K562 (cell line): ENCODE measurements at regions not wholly inside any gene's neighbourhood (a gene's known extent, or its start where the extent isn't known, plus 50 kb on each side); places are given as distances from the start of the nearest gene placed in this dataset.

Experiments
- ATAC-seq: fragments of 200-7000 bp; cut with Tn5 transposase; 3 replicates; pipeline ENCODE4 v1.9.1; 2020; ENCODE audit warnings: moderate library complexity
- BruUV-seq: library from RNA; stranded (reverse); fragments of 400-500 nt; replicated peaks from 2 replicates; lab custom pipeline; 2021; lab: Mats Ljungman, UMichigan
- CTCF ChIA-PET: fragments of 300-600 bp; formaldehyde crosslinking; extraction: SDS; loops from one replicate; lab custom pipeline; 2021; ENCODE audit warnings: low intra/inter-chr PET ratio; lab: Yijun Ruan, JAX
- POLR2A ChIA-PET: fragments of 300-600, 350-650 bp; sonication (Branson Sonifier 250); formaldehyde crosslinking; extraction: SDS; loops from one replicate; lab custom pipeline; 2021; ENCODE audit warnings: antibody characterized with exemption, inconsistent platforms; lab: Yijun Ruan, JAX
- DNase-seq, 4 experiments: peaks; one replicate each; pipeline versions ENCODE4 v3.0.0 to v3.0.0-alpha.2; 2011 to 2018; ENCODE audit warnings: low spot score in 3 of 4, mixed read lengths in 3 of 4; ENCODE audit errors: extremely low read depth in 1 of 4
- FAIRE-seq: peaks from 2 replicates; lab custom pipeline; 2011; peaks lifted over from hg19 to GRCh38; lab: Jason Lieb, UNC
- H2AFZ ChIP-seq: 2 replicates; pipeline ENCODE4 v1.6.0; 2011; ENCODE audit warnings: low read depth, low read length, control low read depth, inconsistent platforms
- H3K27ac ChIP-seq: fragments of 200-600 bp; 3 replicates; pipeline ENCODE4 v1.8.0; 2011; ENCODE audit warnings: low read depth, mild to moderate bottlenecking, control low read depth, inconsistent platforms, low read length, moderate library complexity, mixed read lengths; ENCODE audit errors: extremely low read depth
- H3K27me3 ChIP-seq, 2 experiments: fragments of 300-600 bp in 1 of 2; 2 replicates in 1 of 2; 3 replicates in 1 of 2; pipeline versions ENCODE4 v1.6.0 to v1.8.0; 2011; ENCODE audit warnings: inconsistent platforms in 2 of 2, low read length in 2 of 2, mild to moderate bottlenecking in 1 of 2, mixed read lengths in 1 of 2, moderate library complexity in 1 of 2; ENCODE audit not compliant: control insufficient read depth in 2 of 2, insufficient read depth in 2 of 2
- H3K36me3 ChIP-seq: fragments of 300-600 bp; 3 replicates; pipeline ENCODE4 v1.8.0; 2011; ENCODE audit warnings: mild to moderate bottlenecking, low read length, inconsistent platforms; ENCODE audit not compliant: control insufficient read depth, insufficient read depth
- H3K4me1 ChIP-seq, 2 experiments: fragments of 200-600 bp in 1 of 2; replicated peaks in 1 of 2; 2 replicates in 1 of 2; 3 replicates in 1 of 2; pipeline versions ENCODE4 v1.5.1 to v1.8.0; 2011; ENCODE audit warnings: inconsistent platforms in 2 of 2, low read length in 2 of 2, mild to moderate bottlenecking in 1 of 2, mixed read lengths in 1 of 2, moderate library complexity in 1 of 2; ENCODE audit not compliant: control insufficient read depth in 2 of 2, insufficient read depth in 2 of 2
- H3K4me2 ChIP-seq: 2 replicates; pipeline ENCODE4 v1.6.1; 2011; ENCODE audit warnings: low read length, control low read depth, inconsistent platforms, mixed read lengths; ENCODE audit not compliant: insufficient read depth
- H3K4me3 ChIP-seq: fragments of 200-600 bp; sonication (generic), shearing (Covaris generic); 2 replicates; pipeline ENCODE4 v1.5.1; 2016; ENCODE audit warnings: control low read depth, inconsistent platforms
- H3K79me2 ChIP-seq: fragments of 200-600 bp; 3 replicates; pipeline ENCODE4 v1.8.0; 2011; ENCODE audit warnings: low read length, inconsistent platforms; ENCODE audit not compliant: control insufficient read depth, insufficient read depth
- H3K9ac ChIP-seq, 2 experiments: 2 replicates each; pipeline versions ENCODE4 v1.6.0 to v1.6.1; 2011; ENCODE audit warnings: low read depth in 2 of 2, low read length in 2 of 2, control low read depth in 1 of 2, inconsistent platforms in 1 of 2, mild to moderate bottlenecking in 1 of 2, mixed read lengths in 1 of 2; ENCODE audit not compliant: insufficient read depth in 1 of 2
- H3K9me1 ChIP-seq: one replicate; pipeline ENCODE4 v1.6.0; 2011; ENCODE audit warnings: inconsistent platforms, mild to moderate bottlenecking, low read length, moderate library complexity; ENCODE audit not compliant: control insufficient read depth, insufficient read depth
- H3K9me3 ChIP-seq: replicated peaks from 2 replicates; pipeline ENCODE4 v1.5.1; 2011; ENCODE audit warnings: low read depth, low read length, inconsistent platforms; ENCODE audit not compliant: control insufficient read depth, insufficient read depth
- H4K20me1 ChIP-seq: replicated peaks from 2 replicates; pipeline ENCODE4 v1.6.1; 2011; ENCODE audit warnings: low read length, inconsistent platforms, mixed read lengths; ENCODE audit not compliant: control insufficient read depth, insufficient read depth
- BRF2 ChIP-seq: IDR thresholded peaks from 3 replicates; pipeline ENCODE4 v1.6.1; 2011; ENCODE audit warnings: borderline replicate concordance, mild to moderate bottlenecking; ENCODE audit not compliant: insufficient read length, insufficient read depth
- CBFB ChIP-seq: sonication (generic); formaldehyde crosslinking; IDR thresholded peaks from 2 replicates; pipeline ENCODE4 v1.4.0; 2020; ENCODE audit warnings: mild to moderate bottlenecking, missing genetic modification reagents
- DACH1 ChIP-seq: fragments of 450-650 bp; IDR thresholded peaks from 2 replicates; pipeline ENCODE4 v1.6.1; 2018; ENCODE audit not compliant: partially characterized antibody
- FOXK1 ChIP-seq: sonication (generic); formaldehyde crosslinking; IDR thresholded peaks from 2 replicates; pipeline ENCODE4 v1.8.0; 2022; ENCODE audit warnings: missing genetic modification reagents, mild to moderate bottlenecking, borderline replicate concordance
- HSF4 ChIP-seq: fragments of 250-450 bp; sonication (Bioruptor Pico); IDR thresholded peaks from 2 replicates; pipeline ENCODE4 v2.1.2; 2022; ENCODE audit warnings: mild to moderate bottlenecking, moderate library complexity, borderline replicate concordance
- RBM15 ChIP-seq: fragments of 200-400 bp; formaldehyde crosslinking; IDR thresholded peaks from 2 replicates; pipeline ENCODE4 v1.6.1; 2018; ENCODE audit warnings: mild to moderate bottlenecking, low read length, moderate library complexity; ENCODE audit not compliant: insufficient read depth
- SNRNP70 ChIP-seq: fragments of 200-400 bp; formaldehyde crosslinking; optimal IDR thresholded peaks from 2 replicates; pipeline ENCODE3; 2017; ENCODE audit warnings: low read depth, low read length
- SRF ChIP-seq, 2 experiments: fragments of 250-450, 450-650 bp in 1 of 2; sonication (Bioruptor Pico) in 1 of 2; sonication (generic) in 1 of 2; formaldehyde crosslinking; IDR thresholded peaks; 2 replicates each; pipeline versions ENCODE4 v1.5.0 to v1.5.1; 2020 to 2022; ENCODE audit warnings: mild to moderate bottlenecking in 1 of 2, missing genetic modification reagents in 1 of 2
- TEAD2 ChIP-seq: fragments of 450-650 bp; IDR thresholded peaks from 2 replicates; pipeline ENCODE4 v1.6.1; 2016; ENCODE audit warnings: missing genetic modification characterization, control low read depth, missing compliant biosample characterization
- ZKSCAN8 ChIP-seq: fragments of 200-800 bp; sonication (Bioruptor generic); IDR thresholded peaks from 2 replicates; pipeline ENCODE4 v1.6.1; 2016; ENCODE audit warnings: missing genetic modification characterization, missing compliant biosample characterization
- ZNF282 ChIP-seq: sonication (generic); formaldehyde crosslinking; IDR thresholded peaks from 2 replicates; pipeline ENCODE4 v1.8.1; 2023; ENCODE audit warnings: missing genetic modification reagents
- ZNF668 ChIP-seq: fragments of 250-450 bp; sonication (Bioruptor Pico); IDR thresholded peaks from 2 replicates; pipeline ENCODE4 v1.8.0; 2022; ENCODE audit warnings: mild to moderate bottlenecking, inconsistent platforms
- WGBS: fragments of 100-300 bp; shearing (Covaris generic); methylation state at CpG from one replicate; pipeline ENCODE4 v1.1.6; 2016; ENCODE audit warnings: low coverage, mixed read lengths; ENCODE audit not compliant: insufficient coverage; ENCODE audit errors: missing lambda C conversion rate; 5-methylcytosine and 5-hydroxymethylcytosine counted together
- in situ Hi-C: fragments of 300-500 bp; cut with MboI; formaldehyde crosslinking; loops from 4 replicates; pipeline ENCODE4 v1.15.0; 2018; ENCODE audit warnings: inconsistent platforms, mixed read lengths
- intact Hi-C: fragments of 100-400 bp; cut with micrococcal nuclease; formaldehyde crosslinking; loops from 2 replicates; pipeline ENCODE4 v1.14.2; 2022

- POLR2A ChIA-PET = interaction anchor here (0.6 kb wide), 1 partner anchor 195 kb away, joined by 4 read pairs; no protein-coding TSS in a partner anchor
- no peak overlapping the region for H3K27ac ChIP-seq
- H4K20me1 ChIP-seq = no peaks in the 10 kb centered on the region
- H3K9me1 ChIP-seq = no peaks in the 10 kb centered on the region
- H2AFZ ChIP-seq = no peak overlapping the region
- WGBS = 0% methylated on average over 2 of the region's 2 CpGs
- H3K4me2 ChIP-seq = no peak overlapping the region
- H3K4me1 ChIP-seq = no peaks in the 10 kb centered on the region
- H3K9ac ChIP-seq = no peak overlapping the region
- no peak for TF ChIP-seq TEAD2 (tag)
- no peak for TF ChIP-seq ZNF668 (CRISPR knock-in tag)
- no peak for TF ChIP-seq FOXK1
- TF ChIP-seq ZNF282 (CRISPR knock-in tag) = no peak
- no peak for TF ChIP-seq HSF4 (CRISPR knock-in tag)
- TF ChIP-seq CBFB = no peak
- TF ChIP-seq DACH1 = no peak
- no peak for TF ChIP-seq ZKSCAN8 (CRISPR knock-in tag)
- no peak for TF ChIP-seq SNRNP70
- TF ChIP-seq SRF (CRISPR knock-in tag; IDR thresholded peaks at IDR 0.05) = no peak
- TF ChIP-seq RBM15 = no peak
- TF ChIP-seq BRF2 = no peak
- CTCF ChIA-PET = no interaction called here
- in situ Hi-C loops (no loop called here), intact Hi-C loops (no loop called here)
- DNase-seq (no peak), ATAC-seq (no peak), FAIRE-seq (no peak)
- no peaks in the 10 kb centered on the region for H3K79me2 ChIP-seq
- no peak overlapping the region for H3K4me3 ChIP-seq
- peaks cover 3 to 15% of the 10 kb centered on the region in 2 experiments; a peak in 3 of 5 replicates for H3K27me3 ChIP-seq
- H3K9me3 ChIP-seq = no peaks in the 10 kb centered on the region
- H3K36me3 ChIP-seq = no peaks in the 10 kb centered on the region
- BruUV-seq = no TSS peak
Measured at GRCh38 chr2:60386436-60386835, 167.0 kb downstream of the BCL11A start.
